H54 (cell line): ENCODE measurements at regions not wholly inside any gene's neighbourhood (a gene's known extent, or its start where the extent isn't known, plus 50 kb on each side); places are given as distances from the start of the nearest gene placed in this dataset.
"Not testable (repeated sequence)": the region's sequence is repeated elsewhere in the genome, so short reads cannot be mapped to it uniquely, and the experiment has no call there.

ENCODE experiments used
- DNase-seq: peaks from one replicate; pipeline ENCODE4 v3.0.0; 2011; ENCODE audit warnings: low spot score, mixed read lengths; ENCODE audit not compliant: insufficient read length
- FAIRE-seq: peaks from 3 replicates; lab custom pipeline; 2011; peaks lifted over from hg19 to GRCh38; lab: Jason Lieb, UNC
- POLR2A ChIP-seq: IDR thresholded peaks from 2 replicates; pipeline ENCODE4 v1.6.1; 2011; ENCODE audit warnings: low read depth, mild to moderate bottlenecking, low read length

DNA sequence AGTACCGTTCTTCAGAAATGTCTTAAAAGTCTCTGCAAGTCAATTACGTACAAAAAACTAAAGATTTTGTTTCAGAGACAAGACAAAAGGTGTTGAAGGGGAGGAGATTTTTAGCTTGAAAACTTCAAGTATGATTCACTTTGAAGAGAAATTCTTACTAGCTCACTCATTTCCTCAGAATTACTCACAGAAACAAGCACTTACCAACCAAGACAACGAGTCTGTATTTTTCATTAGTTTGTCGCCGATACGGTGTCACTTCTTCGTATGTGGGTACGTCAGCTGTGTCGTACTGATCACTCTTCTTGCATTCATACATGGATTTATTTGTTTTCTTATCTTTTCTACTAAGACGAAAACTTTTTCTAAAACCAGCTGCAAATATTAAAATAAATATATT is 90.6 kb upstream of the ODAD2 start:
- DNase-seq (peak; percentile 25), FAIRE-seq (peak; percentile 88)
- TF ChIP-seq POLR2A, result no peak

DNA sequence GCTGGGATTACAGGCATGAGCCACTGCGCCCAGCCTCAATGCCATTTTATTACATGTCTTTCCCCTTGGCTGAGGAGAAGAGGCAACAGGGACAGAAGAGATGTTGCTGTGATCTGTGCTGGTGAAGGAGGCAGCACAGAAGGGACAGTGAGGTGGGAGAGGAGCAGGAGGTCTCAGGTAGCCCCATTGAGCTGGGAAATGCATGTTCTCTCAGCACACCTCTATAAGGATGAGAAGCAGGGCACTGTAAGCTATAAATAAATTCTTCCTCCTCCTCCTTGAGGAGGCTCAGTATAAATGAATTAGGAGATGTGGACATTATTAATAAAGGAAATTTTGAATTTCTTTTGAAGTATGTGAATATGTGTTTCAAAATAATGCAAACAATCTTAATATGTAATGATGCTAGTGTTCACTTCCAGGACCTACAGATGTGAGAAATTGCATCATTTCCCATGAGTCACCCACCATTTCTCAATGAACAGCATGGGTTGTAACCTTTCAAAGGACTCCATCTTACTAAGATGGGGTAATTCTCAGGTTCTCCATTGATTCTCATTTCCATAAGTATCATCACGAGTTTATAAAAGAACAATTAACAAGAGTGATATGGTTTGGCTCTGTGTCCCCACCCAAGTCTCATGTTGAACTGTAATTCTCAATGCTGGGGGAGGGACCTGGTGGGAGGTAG is 88.9 kb upstream of the ODAD2 start:
- peak; percentile 57 for FAIRE-seq

DNA sequence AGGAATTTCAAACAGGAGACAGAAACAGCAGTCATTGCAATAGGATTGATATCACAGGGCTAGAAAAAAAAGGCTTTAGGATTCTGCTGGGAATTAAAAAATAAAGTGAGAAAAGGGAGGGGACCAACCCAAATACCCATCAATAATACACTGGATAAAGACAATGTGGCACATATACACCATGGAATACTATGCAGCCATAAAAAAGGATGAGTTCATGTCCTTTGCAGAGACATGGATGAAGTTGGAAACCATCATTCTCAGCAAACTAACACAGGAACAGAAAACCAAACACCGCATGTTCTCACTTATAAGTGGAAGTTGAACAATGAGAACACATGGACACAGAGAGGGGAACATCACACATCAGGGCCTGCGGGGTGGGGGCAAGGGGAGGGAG is 86.9 kb upstream of the ODAD2 start:
- FAIRE-seq, DNase-seq: not testable (repeated sequence)

More for the DNA sequence above, 88.9 kb upstream of the ODAD2 start:
- TF ChIP-seq POLR2A, result no peak
- DNase-seq, result no peak

DNA sequence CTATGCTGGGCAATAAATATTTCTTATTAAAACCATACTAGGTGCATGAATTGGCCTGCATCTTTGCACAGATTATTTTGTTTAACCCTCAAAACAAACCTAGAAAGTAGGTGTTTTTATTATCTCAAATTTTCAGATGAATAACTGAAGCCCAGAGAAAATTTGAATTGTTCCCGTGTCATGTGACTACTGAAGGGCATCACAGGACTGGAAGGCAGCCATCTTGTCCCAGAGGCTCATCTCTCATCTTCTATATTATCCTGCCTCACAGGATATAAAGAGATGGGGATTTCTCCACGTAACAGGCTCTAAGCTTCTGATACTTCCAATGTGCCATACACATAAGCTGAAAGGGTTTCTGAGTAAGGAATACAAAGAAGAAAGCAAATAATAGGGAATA is 84.0 kb upstream of the ODAD2 start:
- DNase-seq, result no peak
- no peak for FAIRE-seq
- no peak for TF ChIP-seq POLR2A

DNA sequence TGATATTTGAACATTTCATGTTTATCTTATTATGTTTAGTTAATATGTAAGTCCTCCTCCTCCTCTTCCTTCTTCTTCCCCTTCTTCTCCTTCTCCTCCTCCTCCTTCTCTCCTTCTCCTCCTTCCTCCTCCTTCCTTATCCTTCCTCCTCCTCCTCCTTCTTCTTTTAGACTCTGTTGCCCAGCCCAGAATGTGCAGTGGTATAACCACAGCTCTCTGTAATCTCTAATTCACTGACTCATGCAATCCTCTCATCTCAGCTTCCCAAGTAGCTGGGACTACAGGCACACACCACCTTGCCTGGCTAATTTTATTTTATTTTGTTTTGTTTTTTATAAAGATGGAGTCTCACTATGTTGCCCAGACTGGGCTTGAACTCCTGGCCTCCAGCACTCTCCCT is 83.4 kb upstream of the ODAD2 start:
- TF ChIP-seq POLR2A, result no peak
- DNase-seq (no peak), FAIRE-seq (no peak)

DNA sequence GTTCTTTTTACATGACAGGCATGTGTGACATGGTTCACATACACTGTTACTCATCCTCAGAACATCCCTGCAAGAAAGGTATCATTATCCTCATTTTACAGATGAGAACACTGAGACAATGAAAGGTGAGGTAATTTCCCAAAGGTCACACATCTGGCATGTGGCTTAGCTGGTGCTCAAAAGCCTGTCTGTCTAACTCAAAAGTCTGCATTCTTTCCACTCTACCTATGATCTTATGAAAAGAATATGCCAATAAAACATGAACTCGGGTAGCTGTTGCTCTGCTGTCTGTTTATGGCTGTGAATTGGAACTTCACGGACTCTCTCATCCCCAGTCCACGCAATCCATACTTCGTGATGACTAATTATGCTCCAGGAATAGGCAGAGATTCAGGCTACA is 79.0 kb upstream of the ODAD2 start:
- TF ChIP-seq POLR2A, result no peak
- DNase-seq, result no peak
- peak; percentile 85 for FAIRE-seq

DNA sequence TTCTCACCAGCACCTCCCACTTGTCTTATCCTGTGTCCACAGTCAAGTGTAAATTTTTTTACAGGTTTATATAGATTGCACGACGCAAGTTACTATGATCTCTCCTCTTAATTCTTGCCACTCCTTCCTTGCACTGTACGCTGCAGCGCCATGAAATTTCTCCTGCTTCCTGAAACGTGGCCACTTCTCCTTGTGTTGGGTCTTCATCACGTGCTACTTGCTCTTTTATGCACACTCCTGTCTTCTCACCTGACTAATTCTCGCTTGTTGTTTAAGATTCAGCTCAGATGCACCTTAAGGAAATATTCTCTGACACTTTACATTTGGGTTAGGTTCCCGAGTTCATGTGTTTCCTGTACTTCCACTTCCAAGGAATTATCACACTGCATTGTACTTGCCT is 76.5 kb upstream of the ODAD2 start:
- FAIRE-seq (no peak), DNase-seq (no peak)
- TF ChIP-seq POLR2A, result no peak

DNA sequence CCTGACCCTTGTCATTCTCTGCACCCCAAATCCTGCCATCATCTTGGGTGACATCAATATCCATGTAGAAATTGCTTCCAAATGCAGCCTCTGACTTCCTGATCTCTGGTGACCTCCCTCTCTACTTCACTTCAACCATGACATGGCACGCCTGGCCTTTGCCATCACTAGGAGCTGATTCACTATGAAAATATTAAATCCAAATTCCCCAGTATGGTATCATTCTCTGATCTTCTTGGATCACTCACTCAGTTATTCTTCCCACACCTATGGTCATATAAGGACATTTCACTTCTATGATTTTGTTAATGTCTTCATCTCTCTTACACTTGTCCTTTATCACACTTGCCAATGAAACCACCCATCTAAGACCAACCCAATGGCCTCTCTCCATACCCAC is 73.7 kb upstream of the ODAD2 start:
- FAIRE-seq, result peak; percentile 50
- peak; percentile 30 for DNase-seq
- no peak for TF ChIP-seq POLR2A

DNA sequence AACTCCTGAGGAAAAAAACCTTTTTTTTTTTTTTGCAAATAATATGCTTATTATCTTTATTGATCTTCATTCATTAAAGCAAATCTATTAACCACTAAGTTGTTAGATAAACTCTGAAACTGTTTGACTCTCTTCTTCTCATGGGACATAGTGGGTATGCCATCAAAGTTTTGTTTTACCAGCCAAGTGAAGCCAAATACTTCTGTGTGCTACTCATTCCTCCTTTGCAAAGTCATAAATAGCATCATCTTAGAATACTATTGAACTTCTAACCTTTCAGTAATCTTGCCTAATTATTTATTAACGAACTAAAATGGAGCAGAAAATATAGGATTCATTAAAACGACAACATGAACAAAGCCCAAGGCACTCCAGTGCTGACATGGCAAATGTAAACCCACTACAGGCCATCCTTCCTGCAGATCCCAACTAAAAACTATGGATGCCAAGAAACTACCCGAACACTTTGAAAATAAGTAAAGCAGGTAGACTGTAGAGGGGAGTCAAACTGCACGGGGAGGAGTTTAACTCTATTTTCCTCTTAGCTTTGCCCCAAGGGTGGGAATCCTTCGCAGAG is 61.2 kb upstream of the ODAD2 start:
- no peak for DNase-seq
- TF ChIP-seq POLR2A, result no peak
- FAIRE-seq, result no peak

DNA sequence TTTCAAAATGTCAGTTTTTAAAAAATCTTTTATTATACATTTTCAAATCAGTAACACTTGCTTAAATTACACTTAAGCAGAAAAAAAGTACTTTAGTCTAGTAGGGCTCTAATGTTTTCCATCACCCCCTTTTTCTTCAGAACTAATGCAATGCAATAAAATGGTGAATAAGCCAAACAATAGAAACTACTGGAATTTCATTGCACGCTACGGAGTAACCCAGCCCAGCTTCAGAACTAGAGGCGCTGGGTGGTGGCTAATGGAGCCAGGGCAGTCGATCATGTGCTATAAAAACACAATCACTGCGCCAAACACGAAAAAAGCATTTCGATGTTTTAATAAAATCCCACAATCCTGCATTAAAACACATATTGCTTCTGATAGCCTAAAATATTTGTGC is 59.9 kb upstream of the ODAD2 start:
- no peak for TF ChIP-seq POLR2A
- DNase-seq, result no peak
- FAIRE-seq, result no peak

DNA sequence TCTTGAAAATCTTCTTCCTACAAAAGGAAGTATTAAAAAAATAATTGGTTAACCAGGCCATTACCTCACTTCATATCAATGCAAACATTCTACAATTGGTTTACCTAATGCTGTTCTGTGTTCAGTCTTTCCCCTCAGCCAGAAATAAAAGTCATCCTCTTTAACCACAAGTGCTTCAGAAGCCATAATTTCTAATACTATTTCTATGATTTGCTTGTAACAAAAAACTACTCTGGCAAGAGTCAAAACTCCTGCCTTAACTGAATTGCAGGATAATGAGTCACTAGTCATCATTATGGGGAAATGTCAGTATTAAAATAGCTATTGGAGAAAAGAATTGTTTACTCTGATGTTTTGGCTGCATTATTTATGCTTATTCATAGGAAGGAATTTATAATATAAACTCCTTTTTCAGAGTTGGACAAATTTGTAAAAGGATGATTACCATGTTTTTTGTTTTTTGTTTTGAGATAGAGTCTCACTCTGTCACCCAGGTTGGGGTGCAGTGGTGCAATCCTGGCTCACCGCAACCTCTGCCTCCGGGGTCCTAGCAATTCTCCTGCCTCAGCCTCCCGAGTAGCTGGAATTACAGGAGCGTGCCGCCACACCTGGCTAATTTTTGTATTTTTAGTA is 55.5 kb upstream of the ODAD2 start:
- DNase-seq, result peak; percentile 40
- FAIRE-seq, result peak; percentile 91
- TF ChIP-seq POLR2A, result no peak

DNA sequence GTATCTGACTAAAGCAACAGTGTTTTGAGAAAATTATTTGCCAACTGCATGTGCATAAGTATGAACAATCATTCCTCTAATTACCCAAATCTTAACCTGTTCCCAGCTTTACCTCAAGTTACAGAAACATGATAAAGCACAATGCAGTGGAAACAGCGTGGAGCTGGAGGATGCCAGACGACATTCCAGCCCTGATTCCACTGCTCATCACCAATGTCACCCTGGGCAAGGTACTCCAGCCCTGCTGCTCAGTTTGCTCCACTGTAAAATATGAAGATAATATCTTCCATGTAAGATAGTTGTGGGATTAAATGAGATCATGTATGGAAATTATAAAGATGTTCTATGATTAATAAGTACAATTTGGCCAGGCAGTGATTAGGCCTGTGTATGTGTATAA is 50.4 kb upstream of the ODAD2 start:
- no peak for FAIRE-seq
- TF ChIP-seq POLR2A, result no peak
- no peak for DNase-seq
